Lung microvascular endothelial cell (primary cell): ENCODE measurements at regions not wholly inside any gene's neighbourhood (a gene's known extent, or its start where the extent isn't known, plus 50 kb on each side); places are given as distances from the start of the nearest gene placed in this dataset.
A peak's percentile ranks its signal among the peaks of the same experiment; 100 is the strongest.

ENCODE experiments used
- DNase-seq, 2 donors: peaks; one replicate each; pipeline versions ENCODE4 v3.0.0 to v3.0.0-alpha.2; 2010; ENCODE audit warnings: low read depth in 2 of 2

DNA sequence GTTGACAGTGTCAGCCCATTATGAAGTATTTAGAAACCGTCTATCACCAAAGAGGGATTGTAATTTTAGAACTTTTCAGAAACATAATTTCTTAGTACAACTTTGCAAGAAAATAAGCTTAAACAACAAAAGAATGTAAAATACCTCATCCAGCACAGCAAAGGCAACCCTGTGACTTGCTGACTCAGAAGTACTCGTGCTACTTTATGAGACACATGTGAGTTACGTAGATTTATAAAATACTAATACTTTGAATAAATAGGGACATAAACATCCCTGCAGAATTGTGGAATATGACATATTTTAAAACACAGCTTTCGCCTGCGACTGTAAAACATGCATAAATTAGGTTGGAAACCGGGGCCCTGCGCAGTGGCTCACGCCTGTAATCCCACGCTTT lies 739.7 kb upstream of the ANKRD30A start:
- no peak for DNase-seq

GRCh38 chr10:36383349-36383748 lies 741.3 kb upstream of the FZD8 start:
- DNase-seq = no peak

DNA sequence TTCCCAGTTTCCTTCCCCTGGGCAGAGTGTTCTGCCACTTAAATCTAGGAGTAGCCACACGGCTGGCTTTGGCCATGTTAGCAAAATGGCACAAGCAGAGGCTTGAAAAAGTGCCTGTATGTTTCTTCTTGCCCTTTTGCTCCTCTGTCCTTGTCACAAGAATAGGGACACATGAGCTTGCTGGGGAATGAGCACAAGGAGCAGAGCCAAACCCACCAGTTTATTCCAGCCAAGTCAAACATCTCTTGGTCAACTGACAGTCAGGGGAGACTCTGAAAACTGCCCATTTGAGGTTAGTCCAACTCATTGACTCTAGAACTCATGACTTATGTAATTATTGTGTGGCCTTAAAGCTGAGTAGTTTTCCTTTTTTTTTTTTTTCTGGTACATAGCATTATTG lies 739.7 kb upstream of the FZD8 start:
- DNase-seq = no peak

GRCh38 chr10:36380538-36380937 lies 738.4 kb upstream of the FZD8 start:
- no peak for DNase-seq

DNA sequence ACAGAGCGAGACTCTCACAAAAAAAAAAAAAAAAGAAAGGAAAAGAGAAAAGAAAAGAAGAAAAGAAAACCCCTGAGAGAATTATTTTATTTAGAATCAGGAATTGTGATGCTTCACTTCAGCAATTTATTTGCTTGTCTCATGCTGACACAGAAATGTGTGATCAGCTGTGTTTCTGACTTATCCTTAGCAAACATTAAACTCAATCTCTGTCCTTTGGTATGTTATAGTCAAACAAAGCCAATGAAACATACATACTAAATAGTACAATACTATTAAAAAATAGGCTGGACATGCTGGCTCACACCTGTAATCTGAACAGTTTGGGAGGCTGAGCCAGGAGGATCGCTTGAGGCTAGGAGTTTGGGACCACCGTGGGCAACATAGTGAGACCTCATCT lies 733.0 kb upstream of the FZD8 start:
- DNase-seq = no peak

DNA sequence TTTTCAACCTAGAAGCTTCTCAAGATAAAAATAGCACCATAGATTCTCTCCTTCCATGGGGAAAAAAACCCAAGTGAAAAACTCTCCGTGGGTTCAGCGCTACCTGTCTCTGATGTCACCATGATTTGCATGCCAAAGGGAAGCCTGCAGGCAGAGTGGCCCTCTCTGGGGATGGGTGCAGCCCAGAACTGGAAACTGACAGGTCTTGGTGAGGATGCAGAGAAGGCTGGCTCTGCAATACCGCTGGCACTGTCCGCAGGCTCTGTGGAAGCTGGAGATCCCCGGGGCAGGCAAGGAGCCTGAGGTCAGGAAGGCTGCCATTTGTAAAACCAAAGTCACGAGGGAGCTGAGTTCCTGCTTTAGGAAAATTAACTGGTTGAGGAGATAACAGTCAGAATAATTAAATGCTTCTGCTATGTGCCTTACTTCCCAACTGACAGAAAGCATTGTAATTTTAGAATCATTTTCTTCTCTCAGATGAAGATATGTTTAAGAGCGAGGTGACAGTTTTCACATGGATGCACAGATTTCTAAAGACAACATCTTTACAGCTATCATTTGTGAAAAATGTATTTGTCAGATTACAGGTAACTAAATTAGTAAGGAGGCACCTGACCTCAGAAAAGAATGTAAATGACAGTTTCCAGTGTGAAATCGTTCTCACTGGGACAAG lies 731.5 kb upstream of the FZD8 start:
- no peak for DNase-seq

- no peak for DNase-seq
Observed at GRCh38 chr10:36367362-36367761, 725.3 kb upstream of the FZD8 start.

- no peak for DNase-seq
Observed at GRCh38 chr10:36366843-36367242, 724.7 kb upstream of the FZD8 start.

- no peak for DNase-seq
Observed at GRCh38 chr10:36366065-36366464, 724.0 kb upstream of the FZD8 start.

DNA sequence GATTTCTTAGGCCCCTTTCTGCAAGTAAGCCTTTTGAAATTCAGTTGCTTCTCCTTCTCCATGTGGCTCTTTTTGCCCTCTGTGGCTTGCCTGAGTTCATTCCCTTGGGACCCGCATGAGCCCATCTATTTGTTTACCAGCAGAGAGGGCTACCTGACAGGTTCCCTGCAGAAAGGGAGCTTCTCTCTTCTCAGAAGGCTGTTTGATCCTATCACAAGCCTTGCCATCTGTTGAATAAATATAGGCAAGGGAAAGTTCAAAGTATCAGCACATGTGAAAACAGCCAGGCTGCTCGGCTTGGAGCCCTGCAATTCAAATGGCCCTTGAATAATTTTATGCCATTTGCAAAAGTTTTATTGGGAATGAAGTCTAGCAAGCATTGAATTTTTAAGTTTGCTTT lies 720.2 kb upstream of the FZD8 start:
- DNase-seq = no peak

DNA sequence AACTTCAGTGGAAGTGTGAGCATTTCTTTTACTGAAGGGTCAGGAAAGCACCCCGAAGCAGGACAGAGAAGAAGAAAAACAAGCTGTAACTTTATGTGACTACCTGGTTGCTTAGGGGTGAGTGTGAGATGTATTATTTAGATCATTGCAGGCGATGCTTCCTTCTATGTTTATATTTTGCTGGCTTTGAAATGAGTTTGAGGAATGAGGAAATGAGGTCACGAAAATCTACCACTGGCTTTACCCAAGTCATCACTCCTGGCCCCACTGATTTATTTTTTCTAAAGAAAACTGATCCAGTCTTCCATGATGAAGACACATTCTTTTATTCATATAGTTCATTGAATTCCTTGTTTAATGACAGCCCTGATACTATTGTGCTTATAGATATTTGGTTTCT lies 716.6 kb upstream of the FZD8 start:
- DNase-seq = peak in 1 of 2 donors; percentile 34

DNA sequence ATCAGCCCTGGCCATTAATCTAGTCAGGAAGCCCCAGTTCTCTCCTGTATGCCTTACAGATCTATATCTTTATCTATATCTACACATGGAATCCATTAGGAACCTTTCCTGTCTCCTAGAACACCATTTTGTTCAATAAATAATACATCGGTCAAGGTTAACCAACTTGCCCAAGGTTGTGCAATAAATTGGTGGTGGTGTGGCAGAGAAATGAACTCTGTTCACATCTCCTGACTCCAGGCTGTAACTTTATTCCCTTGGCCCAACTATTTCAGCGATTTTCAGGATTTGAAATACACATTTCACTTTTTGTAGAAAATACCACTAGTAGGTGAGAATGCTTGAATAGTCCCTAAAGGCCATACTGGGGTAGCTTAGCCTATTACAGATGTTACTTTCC lies 712.5 kb upstream of the FZD8 start:
- no peak for DNase-seq

DNA sequence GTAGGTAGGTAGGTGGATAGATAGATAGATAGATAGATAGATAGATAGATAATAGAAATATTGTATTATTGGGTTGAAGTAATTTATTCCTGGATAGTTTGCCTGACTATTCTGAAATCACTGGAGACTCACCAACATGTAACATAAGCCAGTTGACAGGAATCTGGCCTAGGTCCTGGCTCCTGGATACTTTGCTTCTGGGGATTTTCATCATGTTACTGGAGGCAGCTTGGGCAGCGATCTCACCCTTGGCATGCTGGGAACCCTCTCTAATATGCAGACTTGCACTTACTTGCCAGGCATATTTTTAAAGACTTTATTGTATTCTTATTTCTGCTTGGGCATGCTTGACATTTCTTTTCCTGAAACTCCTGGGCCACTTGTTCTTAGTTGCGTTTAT lies 709.1 kb upstream of the FZD8 start:
- no peak for DNase-seq

DNA sequence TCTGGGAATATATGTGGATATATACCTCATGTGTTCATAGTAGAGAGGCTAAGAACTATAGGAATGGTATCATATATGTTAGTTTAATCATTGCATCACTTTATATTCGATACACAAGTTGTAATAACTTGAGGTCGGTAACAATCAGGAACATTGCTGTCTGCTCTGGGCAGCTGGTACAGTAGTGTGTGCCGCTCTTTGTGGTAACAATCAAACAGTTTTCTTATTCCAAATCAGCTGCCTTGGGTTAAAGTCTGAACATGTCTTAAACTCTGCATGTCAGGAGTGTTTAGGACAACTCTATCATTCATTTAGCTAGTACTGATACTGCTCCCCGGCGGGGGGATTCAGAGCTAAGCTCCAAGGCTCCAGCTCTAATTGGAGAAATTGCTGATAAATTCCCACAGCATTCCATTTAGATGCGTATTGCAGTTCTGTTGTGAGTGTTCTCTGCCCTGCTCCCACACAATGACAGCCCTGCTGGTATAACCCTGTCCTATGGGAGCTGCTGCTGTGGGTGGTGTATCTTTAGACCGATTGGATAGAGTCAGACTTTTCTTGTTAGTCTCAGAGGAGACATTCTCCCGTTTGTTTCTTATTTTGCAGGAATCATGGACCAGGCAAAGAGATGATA lies 707.5 kb upstream of the FZD8 start:
- no peak for DNase-seq

GRCh38 chr10:36345807-36346206 lies 703.7 kb upstream of the FZD8 start:
- DNase-seq = peak; percentile 46 to 86

GRCh38 chr10:36345175-36345533 lies 703.1 kb upstream of the FZD8 start:
- no peak for DNase-seq

GRCh38 chr10:36344240-36345174 lies 702.4 kb upstream of the FZD8 start:
- peak in 1 of 2 donors; percentile 6 for DNase-seq

GRCh38 chr10:36342781-36343180 lies 700.7 kb upstream of the FZD8 start:
- no peak for DNase-seq

DNA sequence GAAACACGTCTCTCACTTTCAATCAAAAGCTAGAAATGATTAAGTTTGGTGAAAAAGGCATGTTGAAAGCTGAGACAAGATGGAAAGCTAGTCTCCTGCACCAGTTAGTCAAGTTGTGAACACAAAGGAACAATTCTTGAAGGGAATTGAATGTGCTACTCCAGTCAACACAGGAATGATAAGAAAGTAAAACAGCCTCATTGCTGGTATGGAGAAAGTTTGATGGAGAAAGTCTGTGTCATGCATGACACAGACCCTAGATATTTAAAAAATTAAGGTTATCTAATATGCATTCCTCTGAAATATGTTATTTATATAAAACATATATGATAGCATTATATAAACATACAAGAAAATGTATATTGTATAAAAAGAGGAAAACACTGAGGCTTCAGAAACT lies 699.4 kb upstream of the FZD8 start:
- DNase-seq = no peak

DNA sequence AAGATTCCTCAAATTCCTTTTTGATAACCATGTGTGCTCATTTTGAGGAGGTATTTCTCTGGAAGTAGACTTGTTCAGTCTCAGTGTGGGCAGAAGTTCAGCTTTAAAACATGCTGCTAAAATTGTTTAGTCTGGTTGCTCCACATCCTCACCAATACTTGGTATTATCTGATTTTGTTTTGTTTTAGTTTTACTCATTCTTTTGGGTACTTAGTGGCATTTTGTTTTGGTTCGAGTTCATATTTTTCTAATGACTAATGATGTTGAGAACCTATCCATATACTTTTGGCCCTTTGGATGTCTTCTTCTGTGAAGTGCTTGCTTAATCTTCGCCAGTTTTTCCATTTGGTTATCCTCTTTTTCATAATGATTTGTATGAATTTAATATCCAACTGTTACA lies 694.2 kb upstream of the FZD8 start:
- DNase-seq = no peak

GRCh38 chr10:36333446-36333845 lies 691.4 kb upstream of the FZD8 start:
- DNase-seq = no peak

DNA sequence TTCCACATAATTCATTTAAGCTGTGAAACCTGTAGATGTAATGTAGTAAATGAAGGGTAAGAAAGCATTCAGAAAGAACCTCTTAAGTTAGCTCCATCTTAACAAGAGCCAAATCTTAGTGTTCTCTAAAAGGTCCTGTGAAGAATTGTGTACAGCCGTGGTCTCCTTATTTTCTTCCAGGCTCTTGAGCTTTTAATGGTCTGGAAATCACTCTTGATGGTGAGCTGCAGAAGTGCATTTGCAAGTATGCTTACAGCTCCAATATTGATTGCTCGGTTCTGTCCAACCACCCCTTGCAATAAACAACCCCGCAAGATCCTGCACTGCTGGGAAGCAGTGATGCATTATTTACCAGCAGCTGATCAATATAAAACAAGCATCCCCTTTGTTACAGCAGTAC lies 690.8 kb upstream of the FZD8 start:
- no peak for DNase-seq

GRCh38 chr10:36331121-36331520 lies 689.0 kb upstream of the FZD8 start:
- DNase-seq = peak; percentile 7 to 78
